ENCODE measurements at regions not wholly inside any gene's neighbourhood (a gene's known extent, or its start where the extent isn't known, plus 50 kb on each side); places are given as distances from the start of the nearest gene placed in this dataset.

- CTCF ChIA-PET = no interaction called here
- no peak for TF ChIP-seq CTCF (IDR thresholded peaks at IDR 0.05; ENCODE audit: control extremely low read depth, extremely low read depth, low read depth, missing control alignments)
- POLR2A ChIA-PET = no interaction called here
- no peak for DNase-seq (ENCODE audit: extremely low spot score)
Measured at GRCh38 chr9:28922891-28923290, 1349.6 kb upstream of the C9orf72 start.

GRCh38 chr9:28923351-28923750, 1350.1 kb upstream of the C9orf72 start:
- ChIA-PET CTCF (no interaction called here), POLR2A (no interaction called here)
- DNase-seq (ENCODE audit: extremely low spot score) = no peak
- TF ChIP-seq CTCF (IDR thresholded peaks at IDR 0.05; ENCODE audit: control extremely low read depth, extremely low read depth, low read depth, missing control alignments) = no peak

GRCh38 chr9:28925157-28925556, 1351.9 kb upstream of the C9orf72 start:
- DNase-seq (ENCODE audit: extremely low spot score) = no peak
- CTCF ChIA-PET = interaction anchor here (1.2 kb wide), 1 partner anchor 9 kb away, joined by 4 read pairs; no protein-coding TSS in a partner anchor
- no peak for TF ChIP-seq CTCF (IDR thresholded peaks at IDR 0.05; ENCODE audit: control extremely low read depth, extremely low read depth, low read depth, missing control alignments)
- POLR2A ChIA-PET = no interaction called here

GRCh38 chr9:28926306-28926705, 1353.0 kb upstream of the C9orf72 start:
- no peak for DNase-seq (ENCODE audit: extremely low spot score)
- POLR2A ChIA-PET = no interaction called here
- TF ChIP-seq CTCF (IDR thresholded peaks at IDR 0.05; ENCODE audit: control extremely low read depth, extremely low read depth, low read depth, missing control alignments) = no peak
- CTCF ChIA-PET = no interaction called here

- CTCF ChIA-PET = interaction anchor here (1.5 kb wide), 1 partner anchor 13 kb away, joined by 3 read pairs; no protein-coding TSS in a partner anchor
- DNase-seq (ENCODE audit: extremely low spot score) = no peak
- POLR2A ChIA-PET = no interaction called here
- TF ChIP-seq CTCF (IDR thresholded peaks at IDR 0.05; ENCODE audit: control extremely low read depth, extremely low read depth, low read depth, missing control alignments) = no peak
Measured at GRCh38 chr9:28927691-28928090, 1354.4 kb upstream of the C9orf72 start.

GRCh38 chr9:28929433-28929832, 1356.2 kb upstream of the C9orf72 start:
- ChIA-PET POLR2A (no interaction called here), CTCF (no interaction called here)
- TF ChIP-seq CTCF (IDR thresholded peaks at IDR 0.05; ENCODE audit: control extremely low read depth, extremely low read depth, low read depth, missing control alignments) = no peak
- no peak for DNase-seq (ENCODE audit: extremely low spot score)

GRCh38 chr9:28930766-28931165, 1357.5 kb upstream of the C9orf72 start:
- TF ChIP-seq CTCF (IDR thresholded peaks at IDR 0.05; ENCODE audit: control extremely low read depth, extremely low read depth, low read depth, missing control alignments) = no peak
- CTCF ChIA-PET = no interaction called here
- POLR2A ChIA-PET = no interaction called here
- DNase-seq (ENCODE audit: extremely low spot score) = no peak

Data from GM10248 (cell line).